ENCODE measurements at regions not wholly inside any gene's neighbourhood (a gene's known extent, or its start where the extent isn't known, plus 50 kb on each side); places are given as distances from the start of the nearest gene placed in this dataset.
"Not testable (repeated sequence)": the region's sequence is repeated elsewhere in the genome, so short reads cannot be mapped to it uniquely, and the experiment has no call there.

DNA sequence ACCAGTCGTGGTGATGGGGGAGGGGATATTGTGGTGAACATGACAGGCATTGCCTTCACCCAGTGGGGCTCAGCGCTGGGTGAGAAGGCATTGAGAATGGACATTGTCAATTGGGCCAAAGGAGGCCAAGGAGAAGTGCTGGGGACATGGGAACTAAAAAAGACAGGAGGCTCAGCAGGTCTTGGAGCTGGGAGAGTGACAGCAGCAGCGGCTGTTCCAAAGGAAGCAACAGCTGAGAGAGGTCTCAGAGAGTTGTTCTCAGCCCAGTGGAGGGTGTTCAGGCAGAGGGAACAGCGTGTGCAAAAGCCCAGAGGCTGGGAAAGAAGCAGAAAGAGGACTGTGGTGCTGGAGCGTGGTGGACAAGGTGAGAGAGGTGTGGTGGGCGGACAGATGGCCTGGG is 56.6 kb upstream of the ASNS start:
- TF ChIP-seq EP300 (IDR thresholded peaks at IDR 0.05), result not testable (repeated sequence)
- TF ChIP-seq, protein P1, sequence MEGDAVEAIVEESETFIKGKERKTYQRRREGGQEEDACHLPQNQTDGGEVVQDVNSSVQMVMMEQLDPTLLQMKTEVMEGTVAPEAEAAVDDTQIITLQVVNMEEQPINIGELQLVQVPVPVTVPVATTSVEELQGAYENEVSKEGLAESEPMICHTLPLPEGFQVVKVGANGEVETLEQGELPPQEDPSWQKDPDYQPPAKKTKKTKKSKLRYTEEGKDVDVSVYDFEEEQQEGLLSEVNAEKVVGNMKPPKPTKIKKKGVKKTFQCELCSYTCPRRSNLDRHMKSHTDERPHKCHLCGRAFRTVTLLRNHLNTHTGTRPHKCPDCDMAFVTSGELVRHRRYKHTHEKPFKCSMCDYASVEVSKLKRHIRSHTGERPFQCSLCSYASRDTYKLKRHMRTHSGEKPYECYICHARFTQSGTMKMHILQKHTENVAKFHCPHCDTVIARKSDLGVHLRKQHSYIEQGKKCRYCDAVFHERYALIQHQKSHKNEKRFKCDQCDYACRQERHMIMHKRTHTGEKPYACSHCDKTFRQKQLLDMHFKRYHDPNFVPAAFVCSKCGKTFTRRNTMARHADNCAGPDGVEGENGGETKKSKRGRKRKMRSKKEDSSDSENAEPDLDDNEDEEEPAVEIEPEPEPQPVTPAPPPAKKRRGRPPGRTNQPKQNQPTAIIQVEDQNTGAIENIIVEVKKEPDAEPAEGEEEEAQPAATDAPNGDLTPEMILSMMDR (IDR thresholded peaks at IDR 0.05), result not testable (repeated sequence)

Measured in sigmoid colon (tissue), 4 donors.